Ascending aorta (tissue), 2 donors: ENCODE measurements at regions not wholly inside any gene's neighbourhood (a gene's known extent, or its start where the extent isn't known, plus 50 kb on each side); places are given as distances from the start of the nearest gene placed in this dataset.

Source experiments
- DNase-seq, 2 donors: peaks; one replicate each; pipeline ENCODE4 v3.0.0-alpha.2; 2019; ENCODE audit warnings: low spot score in 2 of 2
- H3K27ac ChIP-seq, 2 donors: fragments of 200-600 bp; sonication (generic); one replicate each; pipeline ENCODE4 v1.5.1; 2016 to 2017; ENCODE audit warnings: mild to moderate bottlenecking in 1 of 2
- H3K27me3 ChIP-seq: fragments of 200-600 bp; sonication (generic); one replicate; pipeline ENCODE4 v1.5.1; 2017
- H3K36me3 ChIP-seq, 2 donors: fragments of 200-600 bp; sonication (generic); one replicate each; pipeline ENCODE4 v1.5.1; 2016
- H3K4me1 ChIP-seq, 2 donors: fragments of 200-600 bp; sonication (generic); one replicate each; pipeline ENCODE4 v1.5.1; 2016 to 2017; ENCODE audit warnings: mild to moderate bottlenecking in 1 of 2
- H3K4me3 ChIP-seq, 2 donors: fragments of 200-600 bp; sonication (generic); one replicate each; pipeline ENCODE4 v1.5.1; 2016 to 2017; ENCODE audit warnings: mild to moderate bottlenecking in 1 of 2
- H3K9me3 ChIP-seq, 2 donors: fragments of 200-600 bp; sonication (generic); one replicate each; pipeline ENCODE4 v1.5.1; 2016
- intact Hi-C: fragments of 100-400 bp; cut with DNase I; formaldehyde crosslinking; loops from one replicate; pipeline ENCODE4 v1.15.1; 2023
- TF ChIP-seq, protein P1 (sequence below), 3 experiments: fragments of 200-600 bp in 2 of 3; fragments of 450-650 bp in 1 of 3; sonication (generic) in 2 of 3; IDR thresholded peaks; one replicate each; pipeline ENCODE4 v1.5.1; 2016 to 2019; ENCODE audit warnings: antibody characterized with exemption in 3 of 3, mild to moderate bottlenecking in 1 of 3, moderate library complexity in 1 of 3

DNA sequence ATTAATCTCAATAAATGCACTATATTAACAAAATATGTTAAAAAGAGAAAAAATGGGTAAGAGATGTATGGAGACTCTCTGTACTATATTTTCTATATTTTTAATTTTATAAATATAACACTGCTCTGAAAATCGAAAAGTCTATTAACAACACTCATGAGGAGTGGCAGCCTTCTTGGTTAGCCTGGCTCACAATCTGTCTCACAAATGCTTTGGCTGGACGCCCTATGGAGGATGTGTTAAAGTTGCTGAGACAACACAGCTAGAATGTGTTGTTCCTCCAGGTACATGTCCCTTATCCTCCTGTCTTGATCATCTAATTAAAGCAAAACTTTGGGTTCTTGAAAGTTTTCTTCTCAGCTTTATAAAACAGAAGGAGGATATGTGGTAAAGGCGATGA, 396.6 kb upstream of the PCDH20 start:
- DNase-seq: no peak
- TF ChIP-seq, protein P1, sequence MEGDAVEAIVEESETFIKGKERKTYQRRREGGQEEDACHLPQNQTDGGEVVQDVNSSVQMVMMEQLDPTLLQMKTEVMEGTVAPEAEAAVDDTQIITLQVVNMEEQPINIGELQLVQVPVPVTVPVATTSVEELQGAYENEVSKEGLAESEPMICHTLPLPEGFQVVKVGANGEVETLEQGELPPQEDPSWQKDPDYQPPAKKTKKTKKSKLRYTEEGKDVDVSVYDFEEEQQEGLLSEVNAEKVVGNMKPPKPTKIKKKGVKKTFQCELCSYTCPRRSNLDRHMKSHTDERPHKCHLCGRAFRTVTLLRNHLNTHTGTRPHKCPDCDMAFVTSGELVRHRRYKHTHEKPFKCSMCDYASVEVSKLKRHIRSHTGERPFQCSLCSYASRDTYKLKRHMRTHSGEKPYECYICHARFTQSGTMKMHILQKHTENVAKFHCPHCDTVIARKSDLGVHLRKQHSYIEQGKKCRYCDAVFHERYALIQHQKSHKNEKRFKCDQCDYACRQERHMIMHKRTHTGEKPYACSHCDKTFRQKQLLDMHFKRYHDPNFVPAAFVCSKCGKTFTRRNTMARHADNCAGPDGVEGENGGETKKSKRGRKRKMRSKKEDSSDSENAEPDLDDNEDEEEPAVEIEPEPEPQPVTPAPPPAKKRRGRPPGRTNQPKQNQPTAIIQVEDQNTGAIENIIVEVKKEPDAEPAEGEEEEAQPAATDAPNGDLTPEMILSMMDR (IDR thresholded peaks at IDR 0.05): no peak

DNA sequence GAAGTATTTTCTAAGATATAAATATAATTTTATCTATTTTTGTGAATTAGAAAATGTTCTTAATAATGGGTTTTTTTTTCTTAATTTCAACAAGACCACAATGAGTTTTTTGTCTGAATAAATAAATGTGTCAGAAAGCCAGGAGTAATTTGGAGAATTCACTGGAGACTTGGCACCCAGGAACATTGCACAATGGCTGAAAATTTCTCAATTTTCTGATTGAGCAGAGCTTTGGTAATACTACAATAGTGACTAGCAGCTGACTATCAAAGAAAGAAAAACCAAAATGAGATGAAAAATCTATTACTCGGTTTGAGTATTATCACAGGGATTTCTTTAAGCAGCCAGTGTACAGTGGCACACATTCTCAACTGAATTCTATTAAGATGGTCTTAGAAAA, 394.4 kb upstream of the PCDH20 start:
- no peak overlapping the region for H3K27ac ChIP-seq
- H3K36me3 ChIP-seq: no peaks in the 10 kb centered on the region
- DNase-seq: no peak
- TF ChIP-seq, protein P1 (IDR thresholded peaks at IDR 0.05): no peak
- intact Hi-C loops: no loop called here
- no peak overlapping the region for H3K4me3 ChIP-seq
- no peaks in the 10 kb centered on the region for H3K4me1 ChIP-seq
- H3K27me3 ChIP-seq: no peaks in the 10 kb centered on the region
- no peaks in the 10 kb centered on the region for H3K9me3 ChIP-seq

More for the DNA sequence above, 396.6 kb upstream of the PCDH20 start:
- H3K27me3 ChIP-seq: no peaks in the 10 kb centered on the region
- no peaks in the 10 kb centered on the region for H3K36me3 ChIP-seq
- no peak overlapping the region for H3K4me3 ChIP-seq
- no peak overlapping the region for H3K27ac ChIP-seq
- no peaks in the 10 kb centered on the region for H3K4me1 ChIP-seq
- H3K9me3 ChIP-seq: no peaks in the 10 kb centered on the region
- intact Hi-C loops: no loop called here

DNA sequence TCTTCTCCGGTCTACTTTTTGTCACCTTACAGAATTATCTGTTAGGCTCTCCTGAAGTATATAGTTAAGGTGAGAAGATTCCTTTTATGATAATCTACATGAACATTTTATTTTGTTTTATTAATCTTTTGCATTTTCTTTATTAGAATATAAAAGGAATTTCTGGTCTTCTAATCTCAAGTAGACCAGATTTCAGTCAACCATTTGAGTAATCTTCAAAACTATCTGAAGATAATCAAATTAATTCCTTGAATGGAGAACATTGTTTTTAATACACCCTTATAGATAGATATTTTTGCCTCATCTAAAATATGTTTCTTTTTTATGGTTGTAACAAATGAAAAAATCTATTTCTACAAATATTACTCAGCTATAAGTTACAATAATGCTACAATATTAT, 381.7 kb upstream of the PCDH20 start:
- Histone ChIP-seq H3K27me3 (no peaks in the 10 kb centered on the region), H3K4me3 (no peak overlapping the region), H3K4me1 (no peaks in the 10 kb centered on the region), H3K36me3 (no peaks in the 10 kb centered on the region), H3K27ac (no peak overlapping the region), H3K9me3 (no peaks in the 10 kb centered on the region)
- intact Hi-C loops: no loop called here
- no peak for DNase-seq
- TF ChIP-seq, protein P1 (IDR thresholded peaks at IDR 0.05): no peak

DNA sequence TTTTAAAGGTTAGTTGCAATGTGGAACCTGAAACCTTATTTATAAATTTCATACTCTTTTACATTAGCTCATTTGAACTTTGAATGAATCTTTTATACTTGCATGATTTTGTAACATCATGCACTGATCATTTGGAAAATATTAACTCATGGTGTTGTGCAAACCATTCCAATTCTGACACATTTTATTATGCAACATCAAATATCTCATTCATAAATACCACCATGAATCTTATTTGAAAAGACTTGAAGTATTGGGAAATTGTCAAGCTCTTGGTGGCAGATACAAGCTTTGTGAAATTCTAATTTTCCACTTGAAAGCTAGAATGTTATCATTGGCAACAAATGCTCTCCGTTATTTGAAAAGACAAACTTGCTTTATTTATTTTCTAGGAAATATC, 379.9 kb upstream of the PCDH20 start:
- no peak overlapping the region for H3K27ac ChIP-seq
- no peak overlapping the region for H3K4me3 ChIP-seq
- TF ChIP-seq, protein P1 (IDR thresholded peaks at IDR 0.05): no peak
- no peaks in the 10 kb centered on the region for H3K27me3 ChIP-seq
- no peak for DNase-seq
- intact Hi-C loops: no loop called here
- no peaks in the 10 kb centered on the region for H3K9me3 ChIP-seq
- H3K4me1 ChIP-seq: no peaks in the 10 kb centered on the region
- no peaks in the 10 kb centered on the region for H3K36me3 ChIP-seq

DNA sequence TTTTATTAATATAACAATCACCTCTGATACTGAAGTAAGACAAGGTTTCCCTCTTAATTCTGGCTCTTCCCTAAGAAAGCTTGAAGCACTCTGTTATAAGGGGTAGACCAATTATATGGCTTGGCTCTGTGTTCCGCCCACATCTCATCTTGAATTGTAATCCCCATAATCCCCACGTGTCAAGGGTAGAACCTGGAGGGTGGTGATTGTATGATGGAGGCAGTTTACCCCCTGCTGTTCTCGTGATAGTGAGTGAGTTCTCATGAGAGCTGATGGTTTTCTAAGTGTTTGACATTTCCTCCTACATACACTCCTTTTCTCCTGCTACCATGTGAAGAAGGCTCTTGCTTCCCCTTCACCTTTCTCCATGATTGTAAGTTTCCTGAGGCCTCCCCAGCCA, 363.8 kb upstream of the PCDH20 start:
- no peak for DNase-seq
- no peak overlapping the region for H3K27ac ChIP-seq
- no peaks in the 10 kb centered on the region for H3K4me1 ChIP-seq
- intact Hi-C loops: no loop called here
- no peaks in the 10 kb centered on the region for H3K9me3 ChIP-seq
- H3K27me3 ChIP-seq: no peaks in the 10 kb centered on the region
- no peak overlapping the region for H3K4me3 ChIP-seq
- TF ChIP-seq, protein P1 (IDR thresholded peaks at IDR 0.05): no peak
- H3K36me3 ChIP-seq: no peaks in the 10 kb centered on the region

DNA sequence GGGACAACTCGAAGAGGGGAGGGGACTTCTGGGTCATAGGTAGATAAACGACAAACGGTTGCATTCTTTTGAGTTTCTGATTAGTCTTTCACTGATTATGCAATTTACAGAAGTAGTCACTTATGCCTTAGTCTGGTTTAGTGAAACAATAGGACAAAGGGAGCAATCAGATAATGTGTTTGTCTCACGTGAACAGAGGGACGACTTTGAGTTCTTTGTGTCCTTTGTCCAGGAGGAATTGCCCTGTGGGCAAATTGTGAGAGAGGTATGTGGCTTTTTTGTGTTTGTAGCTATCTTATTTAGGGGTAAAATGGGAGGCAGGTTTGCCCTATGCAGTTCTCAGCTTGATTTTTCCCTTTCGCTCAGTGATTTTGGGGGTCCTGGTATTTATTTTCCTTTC, 362.9 kb upstream of the PCDH20 start:
- Histone ChIP-seq H3K27ac (no peak overlapping the region), H3K4me1 (no peaks in the 10 kb centered on the region), H3K27me3 (no peaks in the 10 kb centered on the region), H3K4me3 (no peak overlapping the region), H3K36me3 (no peaks in the 10 kb centered on the region), H3K9me3 (no peaks in the 10 kb centered on the region)
- DNase-seq: no peak
- intact Hi-C loops: no loop called here
- TF ChIP-seq, protein P1 (IDR thresholded peaks at IDR 0.05): no peak
